ES-I3 (cell line): ENCODE measurements at regions not wholly inside any gene's neighbourhood (a gene's known extent, or its start where the extent isn't known, plus 50 kb on each side); places are given as distances from the start of the nearest gene placed in this dataset.

Experiments used
- H3K36me3 ChIP-seq: 2 replicates; pipeline ENCODE4 v1.6.1; 2013; ENCODE audit warnings: mild to moderate bottlenecking, low read length, control low read depth, moderate library complexity; ENCODE audit not compliant: insufficient read depth
- H3K4me1 ChIP-seq: 2 replicates; pipeline ENCODE4 v1.6.1; 2013; ENCODE audit warnings: mild to moderate bottlenecking, control low read depth, low read length; ENCODE audit not compliant: insufficient read depth
- H3K9ac ChIP-seq: 2 replicates; pipeline ENCODE4 v1.6.1; 2013; ENCODE audit warnings: low read depth, mild to moderate bottlenecking, low read length, moderate library complexity
- H3K9me3 ChIP-seq: 2 replicates; pipeline ENCODE4 v1.6.1; 2013; ENCODE audit warnings: mild to moderate bottlenecking, low read length, moderate library complexity; ENCODE audit not compliant: control insufficient read depth, insufficient read depth

- Histone ChIP-seq H3K9me3 (no peaks in the 10 kb centered on the region), H3K9ac (no peak overlapping the region), H3K36me3 (no peaks in the 10 kb centered on the region), H3K4me1 (no peaks in the 10 kb centered on the region)
Observed at GRCh38 chr2:168300460-168300859, 53.1 kb upstream of the STK39 start.

- Histone ChIP-seq H3K9me3 (no peaks in the 10 kb centered on the region), H3K4me1 (no peaks in the 10 kb centered on the region), H3K36me3 (no peaks in the 10 kb centered on the region), H3K9ac (no peak overlapping the region)
Observed at GRCh38 chr2:168304024-168304681, 56.8 kb upstream of the STK39 start.

GRCh38 chr2:168307379-168307778, 60.0 kb upstream of the STK39 start:
- no peaks in the 10 kb centered on the region for H3K4me1 ChIP-seq
- H3K9ac ChIP-seq = no peak overlapping the region
- H3K36me3 ChIP-seq = no peaks in the 10 kb centered on the region
- H3K9me3 ChIP-seq = no peaks in the 10 kb centered on the region

GRCh38 chr2:168310580-168310979, 63.2 kb upstream of the STK39 start:
- Histone ChIP-seq H3K4me1 (no peaks in the 10 kb centered on the region), H3K9ac (no peak overlapping the region), H3K9me3 (no peaks in the 10 kb centered on the region), H3K36me3 (no peaks in the 10 kb centered on the region)

- H3K9ac ChIP-seq = no peak overlapping the region
- H3K9me3 ChIP-seq = no peaks in the 10 kb centered on the region
- no peaks in the 10 kb centered on the region for H3K4me1 ChIP-seq
- H3K36me3 ChIP-seq = no peaks in the 10 kb centered on the region
Observed at GRCh38 chr2:168311261-168311910, 64.0 kb upstream of the STK39 start.

- no peaks in the 10 kb centered on the region for H3K4me1 ChIP-seq
- H3K9me3 ChIP-seq = no peaks in the 10 kb centered on the region
- H3K36me3 ChIP-seq = no peaks in the 10 kb centered on the region
- no peak overlapping the region for H3K9ac ChIP-seq
Observed at GRCh38 chr2:168312036-168312822, 64.8 kb upstream of the STK39 start.

- H3K9me3 ChIP-seq = no peaks in the 10 kb centered on the region
- no peaks in the 10 kb centered on the region for H3K4me1 ChIP-seq
- no peaks in the 10 kb centered on the region for H3K36me3 ChIP-seq
- H3K9ac ChIP-seq = no peak overlapping the region
Observed at GRCh38 chr2:168314236-168314635, 66.8 kb upstream of the STK39 start.

- Histone ChIP-seq H3K36me3 (no peaks in the 10 kb centered on the region), H3K4me1 (no peaks in the 10 kb centered on the region), H3K9ac (no peak overlapping the region), H3K9me3 (no peaks in the 10 kb centered on the region)
Observed at GRCh38 chr2:168315331-168316072, 68.1 kb upstream of the STK39 start.

- no peaks in the 10 kb centered on the region for H3K4me1 ChIP-seq
Observed at GRCh38 chr2:168316073-168316440, 68.7 kb upstream of the STK39 start.

GRCh38 chr2:168317282-168317681, 69.9 kb upstream of the STK39 start:
- Histone ChIP-seq H3K9me3 (no peaks in the 10 kb centered on the region), H3K36me3 (no peaks in the 10 kb centered on the region), H3K4me1 (no peaks in the 10 kb centered on the region), H3K9ac (no peak overlapping the region)

More at GRCh38 chr2:168316073-168316440, 68.7 kb upstream of the STK39 start:
- no peak overlapping the region for H3K9ac ChIP-seq
- H3K36me3 ChIP-seq = no peaks in the 10 kb centered on the region
- H3K9me3 ChIP-seq = no peaks in the 10 kb centered on the region

GRCh38 chr2:168320267-168320666, 72.9 kb upstream of the STK39 start:
- no peak overlapping the region for H3K9ac ChIP-seq

GRCh38 chr2:168322325-168323007, 75.1 kb upstream of the STK39 start:
- Histone ChIP-seq H3K9me3 (no peaks in the 10 kb centered on the region), H3K4me1 (0 out of 2 replicates have a peak, but pooled peaks cover 7% of the 10 kb centered on the region), H3K36me3 (no peaks in the 10 kb centered on the region), H3K9ac (no peak overlapping the region)

More at GRCh38 chr2:168320267-168320666, 72.9 kb upstream of the STK39 start:
- H3K9me3 ChIP-seq = no peaks in the 10 kb centered on the region
- H3K36me3 ChIP-seq = no peaks in the 10 kb centered on the region
- 0 out of 2 replicates have a peak, but pooled peaks cover 7% of the 10 kb centered on the region for H3K4me1 ChIP-seq

- H3K36me3 ChIP-seq = no peaks in the 10 kb centered on the region
- no peaks in the 10 kb centered on the region for H3K9me3 ChIP-seq
- H3K4me1 ChIP-seq = 0 out of 2 replicates have a peak, but pooled peaks cover 7% of the 10 kb centered on the region
- no peak overlapping the region for H3K9ac ChIP-seq
Observed at GRCh38 chr2:168323529-168324021, 76.2 kb upstream of the STK39 start.
